ENCODE measurements at regions not wholly inside any gene's neighbourhood (a gene's known extent, or its start where the extent isn't known, plus 50 kb on each side); places are given as distances from the start of the nearest gene placed in this dataset.

DNA sequence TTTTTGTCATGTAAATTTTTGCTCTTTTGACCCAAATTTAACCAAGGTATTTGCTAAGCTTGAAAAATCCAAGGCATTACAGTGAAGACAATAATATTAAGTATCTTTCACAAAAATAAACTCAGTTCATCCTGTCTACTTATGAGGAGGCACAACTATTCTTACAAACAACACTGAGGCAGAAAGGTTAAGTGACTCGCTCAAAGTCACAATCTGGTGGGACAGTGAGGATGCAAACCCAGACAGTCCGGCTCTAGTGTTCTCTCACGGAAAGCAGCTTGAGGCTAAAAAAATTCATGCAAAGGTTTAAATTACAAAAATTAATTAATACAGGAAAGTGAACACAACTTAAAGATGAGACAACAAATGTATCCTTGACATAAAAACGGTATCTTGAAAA lies 125.3 kb downstream of the SIPA1L2 start:
- TF ChIP-seq, protein P1, sequence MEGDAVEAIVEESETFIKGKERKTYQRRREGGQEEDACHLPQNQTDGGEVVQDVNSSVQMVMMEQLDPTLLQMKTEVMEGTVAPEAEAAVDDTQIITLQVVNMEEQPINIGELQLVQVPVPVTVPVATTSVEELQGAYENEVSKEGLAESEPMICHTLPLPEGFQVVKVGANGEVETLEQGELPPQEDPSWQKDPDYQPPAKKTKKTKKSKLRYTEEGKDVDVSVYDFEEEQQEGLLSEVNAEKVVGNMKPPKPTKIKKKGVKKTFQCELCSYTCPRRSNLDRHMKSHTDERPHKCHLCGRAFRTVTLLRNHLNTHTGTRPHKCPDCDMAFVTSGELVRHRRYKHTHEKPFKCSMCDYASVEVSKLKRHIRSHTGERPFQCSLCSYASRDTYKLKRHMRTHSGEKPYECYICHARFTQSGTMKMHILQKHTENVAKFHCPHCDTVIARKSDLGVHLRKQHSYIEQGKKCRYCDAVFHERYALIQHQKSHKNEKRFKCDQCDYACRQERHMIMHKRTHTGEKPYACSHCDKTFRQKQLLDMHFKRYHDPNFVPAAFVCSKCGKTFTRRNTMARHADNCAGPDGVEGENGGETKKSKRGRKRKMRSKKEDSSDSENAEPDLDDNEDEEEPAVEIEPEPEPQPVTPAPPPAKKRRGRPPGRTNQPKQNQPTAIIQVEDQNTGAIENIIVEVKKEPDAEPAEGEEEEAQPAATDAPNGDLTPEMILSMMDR (IDR thresholded peaks at IDR 0.05), result no peak
- no peak for TF ChIP-seq ZFX (IDR thresholded peaks at IDR 0.05; ENCODE audit: borderline replicate concordance)

All from 22Rv1 (cell line).